Lower leg skin (tissue), 3 donors: ENCODE measurements at regions not wholly inside any gene's neighbourhood (a gene's known extent, or its start where the extent isn't known, plus 50 kb on each side); places are given as distances from the start of the nearest gene placed in this dataset.

Experiments used
- POLR2A ChIP-seq, 2 donors: fragments of 450-650 bp; IDR thresholded peaks; one replicate each; pipeline ENCODE4 v1.6.1; 2016 to 2017; ENCODE audit warnings: antibody characterized with exemption in 2 of 2, mild to moderate bottlenecking in 1 of 2, moderate library complexity in 1 of 2
- TF ChIP-seq, protein P1 (sequence below), 3 donors: fragments of 450-650 bp; IDR thresholded peaks; one replicate each; pipeline ENCODE4 v1.5.1; 2016; ENCODE audit warnings: antibody characterized with exemption in 3 of 3, mild to moderate bottlenecking in 3 of 3, moderate library complexity in 2 of 3

DNA sequence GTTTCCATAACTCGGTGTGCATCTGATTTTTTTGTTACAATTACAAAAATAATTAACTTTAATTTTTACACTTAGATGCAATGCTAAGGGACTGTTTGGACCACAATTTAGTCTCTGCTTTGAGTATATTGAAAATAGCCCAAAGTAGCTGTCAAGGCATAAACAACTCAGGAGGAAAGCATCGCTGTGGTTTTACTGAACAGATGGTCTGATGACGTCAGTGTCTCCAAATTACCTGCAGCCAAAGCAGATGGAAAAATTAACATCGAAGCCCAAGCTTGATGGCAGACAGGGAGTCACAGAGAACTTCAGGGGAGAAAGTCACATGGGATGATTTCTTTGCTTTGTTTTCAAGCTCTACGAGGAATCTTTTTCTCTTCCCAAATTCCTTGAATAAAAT lies 83.1 kb upstream of the PLCL2 start:
- TF ChIP-seq POLR2A (IDR thresholded peaks at IDR 0.05) = no peak
- TF ChIP-seq, protein P1, sequence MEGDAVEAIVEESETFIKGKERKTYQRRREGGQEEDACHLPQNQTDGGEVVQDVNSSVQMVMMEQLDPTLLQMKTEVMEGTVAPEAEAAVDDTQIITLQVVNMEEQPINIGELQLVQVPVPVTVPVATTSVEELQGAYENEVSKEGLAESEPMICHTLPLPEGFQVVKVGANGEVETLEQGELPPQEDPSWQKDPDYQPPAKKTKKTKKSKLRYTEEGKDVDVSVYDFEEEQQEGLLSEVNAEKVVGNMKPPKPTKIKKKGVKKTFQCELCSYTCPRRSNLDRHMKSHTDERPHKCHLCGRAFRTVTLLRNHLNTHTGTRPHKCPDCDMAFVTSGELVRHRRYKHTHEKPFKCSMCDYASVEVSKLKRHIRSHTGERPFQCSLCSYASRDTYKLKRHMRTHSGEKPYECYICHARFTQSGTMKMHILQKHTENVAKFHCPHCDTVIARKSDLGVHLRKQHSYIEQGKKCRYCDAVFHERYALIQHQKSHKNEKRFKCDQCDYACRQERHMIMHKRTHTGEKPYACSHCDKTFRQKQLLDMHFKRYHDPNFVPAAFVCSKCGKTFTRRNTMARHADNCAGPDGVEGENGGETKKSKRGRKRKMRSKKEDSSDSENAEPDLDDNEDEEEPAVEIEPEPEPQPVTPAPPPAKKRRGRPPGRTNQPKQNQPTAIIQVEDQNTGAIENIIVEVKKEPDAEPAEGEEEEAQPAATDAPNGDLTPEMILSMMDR (IDR thresholded peaks at IDR 0.05) = no peak
